Superior temporal gyrus (tissue), 1 donor: ENCODE measurements at regions not wholly inside any gene's neighbourhood (a gene's known extent, or its start where the extent isn't known, plus 50 kb on each side); places are given as distances from the start of the nearest gene placed in this dataset.
"Not testable (repeated sequence)": the region's sequence is repeated elsewhere in the genome, so short reads cannot be mapped to it uniquely, and the experiment has no call there.

Source experiments
- DNase-seq: peaks from one replicate; pipeline ENCODE4 v3.0.0-alpha.2; 2016; ENCODE audit errors: extremely low spot score

DNA sequence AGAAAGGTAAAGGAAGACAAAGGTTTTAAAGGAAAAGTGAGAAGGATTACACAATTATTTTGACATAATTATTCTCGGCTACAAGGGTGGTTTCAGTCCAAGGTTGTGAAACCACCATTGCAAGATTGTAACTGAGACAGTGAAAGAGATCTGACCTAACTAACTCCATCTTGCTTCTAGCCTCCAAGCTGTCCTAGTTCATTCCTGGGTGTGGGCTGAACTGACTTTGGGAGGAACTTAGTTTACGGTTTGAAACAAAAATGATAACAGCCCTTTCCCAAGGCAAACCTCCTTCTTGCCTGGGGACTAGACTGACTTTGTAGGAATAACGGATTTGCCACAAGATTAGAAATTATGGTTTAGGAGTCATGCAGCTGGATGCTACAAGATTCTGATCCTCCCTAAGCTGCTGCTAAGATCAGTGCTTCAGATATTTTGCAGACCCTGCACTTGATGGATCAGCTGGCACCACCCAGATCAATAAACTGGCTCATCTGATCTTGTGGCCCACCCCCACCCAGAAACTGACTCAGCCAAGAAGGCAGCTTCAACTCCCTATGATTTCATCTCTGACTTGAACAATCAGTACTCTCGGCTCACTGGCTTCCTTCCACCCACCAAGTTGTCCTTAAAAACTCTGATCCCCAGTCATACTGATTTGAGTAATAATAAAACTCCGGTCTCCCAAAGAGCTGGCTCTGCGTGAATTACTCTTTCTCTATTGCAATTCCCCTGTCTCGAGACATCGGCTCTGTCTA is 57.7 kb upstream of the AADACL2 start:
- no peak for DNase-seq

DNA sequence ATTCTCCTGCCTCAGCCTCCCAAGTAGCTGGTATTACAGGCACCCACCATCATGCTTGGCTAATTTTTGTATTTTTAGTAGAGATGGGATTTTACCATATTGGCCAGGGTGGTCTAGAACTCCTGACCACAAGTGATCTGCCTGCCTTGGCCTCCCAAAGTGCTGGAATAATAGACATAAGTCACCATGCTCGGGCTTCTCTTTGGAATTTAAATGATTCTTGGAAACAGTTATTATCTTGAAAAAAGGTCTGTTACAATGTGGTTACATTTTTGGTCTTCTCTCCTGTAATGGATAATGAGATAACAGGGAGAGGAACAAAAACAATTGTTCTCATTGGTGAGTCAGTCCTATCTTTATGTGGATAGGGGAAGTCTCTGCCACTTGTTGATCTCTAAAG is 59.8 kb upstream of the AADACL2 start:
- DNase-seq: no peak

DNA sequence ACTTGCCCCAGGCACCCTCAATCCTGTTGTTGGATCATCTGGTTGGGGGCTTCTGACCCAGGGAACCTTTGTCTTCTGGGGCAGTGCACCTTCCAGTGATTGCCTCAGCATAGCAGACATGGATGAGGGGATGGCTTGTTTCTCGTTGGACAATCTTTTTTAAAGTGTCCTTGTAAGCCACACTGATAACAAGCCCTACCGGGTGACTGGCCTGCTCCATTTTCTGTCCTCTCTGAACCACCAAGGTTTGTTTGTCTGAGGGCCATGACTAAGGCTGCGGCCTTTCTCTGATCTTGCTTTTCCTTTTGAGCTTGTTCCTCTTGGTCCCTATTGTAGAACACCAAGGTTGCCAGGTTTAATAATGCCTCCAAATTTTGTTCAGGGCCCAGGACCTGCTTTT is 66.0 kb upstream of the AADACL2 start:
- not testable (repeated sequence) for DNase-seq

DNA sequence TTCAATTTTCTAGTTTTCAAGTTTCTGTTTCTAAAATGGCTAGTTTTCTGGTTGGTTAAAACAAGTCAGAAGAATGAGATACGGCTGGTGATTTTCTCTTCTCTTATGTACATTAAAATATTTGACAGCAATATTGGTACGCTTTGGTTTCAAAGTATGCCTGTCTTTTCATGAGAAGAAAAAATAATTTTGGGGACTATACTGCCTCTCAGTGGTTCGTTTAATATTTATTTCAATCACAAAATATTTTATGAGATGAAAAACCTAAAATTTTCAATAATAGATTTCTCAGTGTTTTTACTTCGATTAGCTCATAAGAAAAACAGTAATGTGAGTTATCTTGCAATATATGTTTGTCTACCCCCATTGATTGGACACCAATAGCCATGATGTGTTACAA is 72.8 kb upstream of the AADACL2 start:
- DNase-seq: peak; percentile 53

DNA sequence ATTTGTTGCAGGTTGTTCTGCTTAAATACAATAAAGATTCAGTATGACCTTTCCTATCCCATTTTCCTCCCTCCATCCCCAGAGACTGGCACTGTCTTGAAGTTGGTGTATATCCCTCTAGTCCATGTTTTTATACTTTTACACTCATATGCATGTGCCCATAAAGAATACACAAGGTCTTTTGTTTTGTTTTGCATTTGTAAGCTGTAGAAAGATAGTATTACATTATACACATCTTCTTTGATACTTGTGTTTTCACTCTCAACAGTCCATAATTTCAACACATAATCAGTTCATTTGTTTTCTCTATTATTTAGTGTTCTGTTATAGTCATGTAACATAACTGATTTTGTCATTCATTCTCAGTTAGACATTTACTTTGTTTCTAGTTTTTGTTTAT is 88.7 kb upstream of the AADACL2 start:
- DNase-seq: no peak

- DNase-seq: no peak
Observed at GRCh38 chr3:151644020-151644620, 89.6 kb upstream of the AADACL2 start.

GRCh38 chr3:151639418-151639740 is 94.3 kb upstream of the AADACL2 start:
- DNase-seq: no peak

DNA sequence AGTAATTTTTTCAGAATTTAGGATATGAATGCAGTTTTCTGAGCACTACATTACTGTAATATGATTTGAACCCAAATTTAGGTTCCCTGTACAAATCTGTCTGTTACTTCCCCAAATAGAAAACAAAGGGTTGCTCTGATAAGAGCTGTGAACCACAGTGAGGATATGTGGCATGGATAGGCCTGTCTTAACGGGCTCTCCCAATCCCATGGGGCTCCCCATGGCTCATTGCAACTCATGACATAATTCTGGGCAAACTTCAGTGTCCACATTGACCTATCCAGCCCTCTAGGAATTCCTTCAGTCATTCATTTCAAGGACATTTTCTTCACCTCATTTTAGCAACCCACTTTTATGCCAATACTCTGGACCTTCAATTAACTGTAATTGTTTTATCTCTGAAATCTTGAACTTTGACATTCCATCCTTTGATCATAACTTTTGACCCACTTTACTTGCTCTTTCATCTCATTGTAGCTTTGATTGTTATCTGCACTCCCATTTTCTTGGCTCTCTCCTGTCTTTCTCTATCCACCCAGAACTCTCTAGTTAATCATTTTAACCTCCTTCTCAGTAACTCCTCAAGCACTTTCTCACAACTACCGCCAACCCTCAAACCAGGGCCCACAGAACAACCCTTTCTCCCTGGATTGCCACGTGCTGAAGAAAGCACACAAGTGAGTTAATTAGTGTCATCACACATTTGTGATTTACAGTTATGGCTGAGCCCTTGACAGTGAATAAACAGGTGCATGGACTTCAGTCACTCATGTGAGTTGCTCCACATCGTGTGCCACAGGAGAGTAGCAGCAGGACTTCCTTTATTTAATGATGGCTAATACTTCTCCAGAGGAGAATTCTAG is 94.9 kb upstream of the AADACL2 start:
- no peak for DNase-seq

GRCh38 chr3:151635905-151636304 is 97.8 kb upstream of the AADACL2 start:
- DNase-seq: no peak

GRCh38 chr3:151631946-151632345 is 101.8 kb upstream of the AADACL2 start:
- no peak for DNase-seq

- DNase-seq: peak; percentile 44
Observed at GRCh38 chr3:151630938-151631441, 102.7 kb upstream of the AADACL2 start.

DNA sequence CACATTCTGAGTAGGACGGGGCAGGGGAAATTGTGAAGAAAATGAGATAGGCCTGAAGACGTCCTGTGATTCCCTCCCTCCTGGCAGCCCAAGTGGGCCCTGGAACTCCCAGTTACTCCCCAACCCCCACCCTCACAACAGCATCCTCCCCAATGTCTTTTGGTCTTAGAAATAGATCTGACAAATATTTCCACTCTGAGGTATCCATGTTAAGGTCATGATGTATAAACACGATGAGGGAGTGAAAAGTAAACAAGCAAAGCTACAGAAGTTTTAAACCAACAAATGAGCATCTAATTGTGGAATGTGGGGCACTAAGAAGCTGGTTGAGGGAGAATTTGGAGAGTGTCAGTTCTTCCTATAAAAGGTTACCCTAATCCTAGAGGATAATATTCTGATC is 103.7 kb upstream of the AADACL2 start:
- DNase-seq: no peak

GRCh38 chr3:151625586-151625985 is 108.1 kb upstream of the AADACL2 start:
- DNase-seq: no peak

DNA sequence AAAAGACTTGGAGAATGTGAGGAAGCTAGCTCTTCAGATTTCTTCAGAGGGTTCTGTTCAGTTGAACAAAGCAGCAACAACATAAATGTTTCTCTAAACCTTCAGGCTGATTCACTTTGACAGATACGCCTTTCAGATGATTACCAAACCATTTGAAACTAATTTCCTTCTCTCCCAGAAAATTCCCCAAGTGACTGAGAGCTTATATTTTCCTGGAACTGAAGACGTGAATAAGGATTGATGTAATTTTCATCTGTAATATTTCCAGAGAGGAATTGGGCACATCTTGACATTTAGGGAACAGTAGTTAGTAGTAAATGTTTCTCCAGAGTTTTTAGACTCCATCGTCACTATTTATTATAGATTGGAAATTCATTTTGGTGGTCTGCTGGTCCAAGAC is 108.6 kb upstream of the AADACL2 start:
- DNase-seq: no peak

DNA sequence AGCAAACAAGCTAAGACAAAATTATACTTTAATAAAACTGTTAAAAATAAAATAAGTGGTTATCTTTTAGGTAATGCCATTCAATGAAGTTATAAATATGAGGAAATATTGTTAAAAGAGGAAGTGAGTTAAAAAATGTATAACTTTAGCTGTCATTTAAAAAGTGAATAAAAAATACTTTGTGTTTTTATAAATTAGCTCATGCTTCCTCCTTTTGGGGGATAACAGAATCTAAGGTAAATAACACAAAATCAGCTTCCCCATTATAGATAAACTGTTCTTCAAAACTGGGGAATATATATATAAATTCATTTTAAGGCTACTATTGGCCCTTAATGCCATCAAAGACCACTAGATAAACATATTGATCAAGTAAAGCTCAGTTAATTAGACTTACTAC is 113.7 kb upstream of the AADACL2 start:
- DNase-seq: no peak

DNA sequence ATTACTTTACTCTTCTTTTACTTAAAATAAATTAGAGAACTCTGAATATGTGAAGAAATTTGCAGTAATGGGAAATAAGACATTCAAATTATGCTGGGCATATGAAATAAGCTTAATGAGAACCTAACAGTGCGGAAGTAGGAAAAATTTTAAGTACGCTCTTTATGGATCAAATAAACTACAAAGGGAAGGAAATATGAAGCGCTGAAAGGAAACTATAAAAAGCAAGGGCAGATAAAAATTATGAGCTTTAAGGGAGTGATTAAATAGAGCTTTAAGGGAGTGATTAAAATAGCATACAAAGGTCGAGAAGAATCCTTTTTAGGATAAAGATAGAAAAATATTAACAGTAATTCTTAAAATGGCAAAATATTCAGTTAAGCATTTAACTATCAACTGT is 118.3 kb upstream of the AADACL2 start:
- DNase-seq: no peak

DNA sequence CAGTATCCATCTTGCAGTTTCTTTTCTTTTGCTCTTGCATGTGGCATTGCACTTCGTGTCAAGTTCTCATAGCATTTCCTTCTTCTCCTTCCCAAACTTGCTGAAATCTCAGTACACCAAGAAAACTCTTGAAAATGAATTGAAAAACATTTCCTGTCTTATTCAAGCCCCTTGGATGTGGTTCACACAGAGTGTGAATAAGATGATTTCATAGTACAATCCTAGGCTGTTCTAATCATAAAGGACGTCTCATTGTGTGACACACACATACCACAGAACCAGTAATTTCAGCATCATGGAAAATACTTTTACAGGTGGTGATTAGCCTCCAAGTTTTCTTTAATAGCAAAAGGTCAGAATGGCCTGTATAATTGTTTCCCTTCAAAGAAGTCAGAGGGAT is 121.6 kb upstream of the AADACL2 start:
- DNase-seq: no peak

DNA sequence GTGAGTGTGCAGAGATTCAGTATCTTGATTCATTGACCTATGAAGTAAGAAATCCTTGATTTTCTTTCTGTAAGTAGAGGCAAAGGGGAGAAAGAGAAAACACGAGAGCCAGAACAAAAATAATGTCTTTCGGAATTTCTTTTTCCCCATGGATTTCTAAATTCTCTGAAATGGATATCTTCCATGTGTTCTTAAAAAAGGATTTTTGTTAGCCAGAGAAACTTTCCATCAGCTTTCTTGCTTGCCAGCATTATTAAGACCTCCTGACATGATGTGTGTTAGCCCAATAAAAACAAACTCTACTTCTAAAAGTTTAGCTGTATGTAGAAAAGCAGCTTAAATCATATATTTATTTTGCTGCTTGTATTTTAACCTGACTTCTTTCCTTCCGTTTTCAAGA is 122.3 kb upstream of the AADACL2 start:
- no peak for DNase-seq

DNA sequence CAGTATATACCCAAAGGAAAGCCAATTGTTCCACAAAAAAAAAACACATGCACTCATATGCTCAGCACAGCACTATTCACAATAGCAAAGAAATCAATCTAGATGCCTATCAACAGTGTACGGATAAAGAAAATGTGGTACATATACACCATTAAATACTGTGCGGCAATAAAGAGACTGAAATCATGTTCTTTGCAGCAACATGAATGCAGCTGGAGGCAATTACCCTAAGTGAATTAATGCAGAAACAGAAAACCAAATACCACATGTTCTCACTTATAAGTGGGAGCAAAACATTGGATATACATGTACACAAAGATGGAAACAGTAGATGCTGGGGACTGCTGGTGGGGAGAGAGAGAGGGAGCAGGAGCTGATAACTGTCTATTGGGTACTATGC is 124.2 kb upstream of the AADACL2 start:
- DNase-seq: no peak

- no peak for DNase-seq
Observed at GRCh38 chr3:151604891-151605290, 128.8 kb upstream of the AADACL2 start.

- DNase-seq: no peak
Observed at GRCh38 chr3:151600783-151601182, 132.9 kb upstream of the AADACL2 start.

- no peak for DNase-seq
Observed at GRCh38 chr3:151599103-151599672, 134.5 kb upstream of the AADACL2 start.
